Hypothalamus (tissue), 51 donors: ENCODE measurements at regions not wholly inside any gene's neighbourhood (a gene's known extent, or its start where the extent isn't known, plus 50 kb on each side); places are given as distances from the start of the nearest gene placed in this dataset.
"Not testable (repeated sequence)": the region's sequence is repeated elsewhere in the genome, so short reads cannot be mapped to it uniquely, and the experiment has no call there.

Experiments used
- DNase-seq, 51 donors: peaks; one replicate each; lab custom pipeline; 2025; lab: John Stamatoyannopoulos, UW

DNA sequence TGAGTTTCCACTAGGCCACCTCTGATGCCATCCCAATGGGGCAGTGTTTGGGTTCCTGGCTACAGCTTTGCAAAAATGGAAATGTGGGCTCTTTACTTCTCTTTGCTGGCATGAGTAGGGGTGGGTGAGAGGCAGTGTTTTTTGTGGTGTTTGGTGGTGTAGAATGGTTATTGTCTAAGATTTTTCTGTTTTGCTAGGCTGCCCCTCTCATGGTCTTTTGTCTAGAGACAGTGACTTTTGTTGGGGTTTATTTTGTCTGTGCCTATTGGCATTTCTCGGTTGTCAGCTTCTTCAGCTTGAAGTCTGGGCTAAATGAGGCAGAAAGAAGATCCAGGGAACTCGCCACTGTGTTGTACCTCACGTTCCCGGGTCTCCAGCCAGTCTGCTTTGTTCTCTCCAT is 112.1 kb downstream of the CENPF start:
- no peak for DNase-seq

DNA sequence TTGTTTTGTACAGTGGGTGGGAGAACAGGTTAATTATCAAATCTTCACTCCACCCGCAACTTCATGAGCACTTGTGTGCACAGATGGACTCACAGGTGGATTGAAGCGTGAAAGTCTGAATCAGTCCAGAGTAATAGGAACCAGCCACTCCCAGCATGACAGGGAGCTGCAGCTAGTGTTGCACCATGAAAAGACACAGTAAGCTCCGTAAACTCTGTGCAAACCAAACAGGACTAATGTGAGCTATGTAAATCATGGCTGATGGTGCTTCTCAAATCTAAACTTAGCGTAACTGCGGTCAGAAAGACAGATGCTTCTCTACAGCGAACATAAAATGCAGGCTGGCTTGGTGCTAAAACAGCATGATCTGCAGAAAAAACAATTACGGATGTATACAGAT is 114.4 kb downstream of the CENPF start:
- no peak for DNase-seq

DNA sequence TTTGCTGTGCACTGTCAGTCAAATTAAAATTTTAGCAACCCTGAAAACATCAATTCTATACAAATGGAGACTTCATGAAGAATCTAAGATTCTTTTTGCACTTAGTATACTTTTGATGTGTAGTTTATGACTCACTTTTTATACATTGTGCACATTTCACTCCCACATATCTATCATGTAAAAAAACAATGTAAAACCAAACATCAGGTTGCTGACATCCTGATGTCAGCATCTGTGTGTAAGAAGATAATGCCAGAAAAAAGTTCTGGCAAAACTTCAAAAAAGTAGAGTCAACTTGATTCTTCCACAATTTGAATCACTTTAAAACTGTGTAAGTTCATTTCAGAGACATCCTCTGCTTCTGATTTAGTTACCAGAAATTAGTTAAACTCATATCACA is 115.7 kb downstream of the CENPF start:
- no peak for DNase-seq

DNA sequence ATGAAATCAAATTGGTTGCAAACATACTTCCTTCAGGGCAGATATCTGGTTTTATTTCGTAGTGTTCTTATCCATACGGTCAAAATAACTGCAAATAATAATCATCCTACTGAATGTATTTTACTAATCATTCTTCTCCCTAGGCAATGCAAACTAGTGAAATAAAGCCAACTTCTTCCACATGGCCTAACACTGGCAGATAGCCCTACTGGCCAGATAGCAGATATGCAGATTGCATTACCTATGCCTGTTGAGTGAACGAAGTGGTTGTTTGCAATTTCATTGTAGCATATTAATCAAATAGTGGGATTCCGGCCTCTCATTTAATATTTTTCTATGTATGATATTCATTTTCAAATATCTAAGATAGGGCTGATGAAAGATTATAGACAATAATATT is 116.2 kb downstream of the CENPF start:
- DNase-seq = no peak

GRCh38 chr1:214720561-214720960 is 117.6 kb downstream of the CENPF start:
- DNase-seq = no peak

DNA sequence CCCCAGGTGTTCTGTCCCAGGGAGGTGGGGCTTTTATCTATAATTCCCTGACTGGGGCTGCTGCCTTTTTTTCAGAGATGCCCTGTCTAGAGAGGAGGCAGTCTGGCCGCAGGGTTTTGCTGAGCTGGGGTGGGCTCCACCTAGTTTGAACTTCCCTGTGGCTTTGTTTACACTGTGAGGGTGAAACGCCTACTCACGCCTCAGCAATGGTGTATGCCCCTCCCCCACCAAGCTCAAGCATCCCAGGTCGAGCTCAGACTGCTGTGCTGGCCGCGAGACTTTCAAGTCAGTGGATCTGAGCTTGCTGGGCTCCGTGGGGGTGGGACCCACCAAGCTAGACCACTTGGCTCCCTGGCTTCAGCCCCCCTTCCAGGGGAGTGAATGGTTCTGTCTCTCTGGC is 124.3 kb downstream of the CENPF start:
- no peak for DNase-seq

- no peak for DNase-seq
Measured at GRCh38 chr1:214739621-214740238, 136.7 kb downstream of the CENPF start.

DNA sequence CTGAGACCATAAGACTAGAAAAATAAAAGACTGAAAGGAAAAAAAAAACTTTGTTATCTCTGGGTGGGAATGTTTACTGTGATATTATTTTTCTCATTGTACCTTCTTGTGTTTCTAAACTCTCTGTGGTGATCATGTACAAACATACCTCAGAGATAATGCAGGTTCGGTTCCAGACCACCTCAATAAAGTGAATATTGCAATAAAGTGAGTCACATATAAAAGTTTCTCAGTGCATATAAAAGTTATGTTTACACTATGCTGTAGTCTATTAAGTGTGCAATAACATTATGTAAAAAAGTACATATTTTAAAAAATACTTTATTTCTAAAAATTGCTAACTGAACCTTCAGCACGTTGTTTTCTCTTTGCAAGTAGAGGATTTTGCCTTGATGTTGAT is 137.5 kb downstream of the CENPF start:
- DNase-seq = no peak

GRCh38 chr1:214747050-214747635 is 144.1 kb downstream of the CENPF start:
- no peak for DNase-seq

- DNase-seq = no peak
Measured at GRCh38 chr1:214753236-214753852, 150.3 kb downstream of the CENPF start.

DNA sequence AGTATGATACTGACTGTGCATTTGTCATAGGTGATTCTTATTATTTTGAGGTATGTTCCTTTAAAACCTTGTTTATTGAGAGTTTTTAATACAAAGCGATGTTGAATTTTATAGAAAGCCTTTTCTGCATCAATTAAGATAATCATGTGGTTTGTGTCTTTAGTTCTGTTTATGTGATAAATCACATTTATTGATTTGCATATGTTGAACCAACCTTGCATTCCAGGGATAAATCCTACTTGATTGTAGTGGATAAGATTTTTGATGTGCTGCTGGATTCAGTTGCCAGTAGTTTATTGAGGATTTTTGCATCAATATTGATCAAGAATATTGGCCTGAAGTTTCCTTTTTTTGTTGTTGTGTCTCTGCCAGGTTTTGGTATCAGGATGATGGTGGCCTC is 158.0 kb downstream of the CENPF start:
- DNase-seq = no peak

GRCh38 chr1:214762902-214763301 is 159.9 kb downstream of the CENPF start:
- no peak for DNase-seq

DNA sequence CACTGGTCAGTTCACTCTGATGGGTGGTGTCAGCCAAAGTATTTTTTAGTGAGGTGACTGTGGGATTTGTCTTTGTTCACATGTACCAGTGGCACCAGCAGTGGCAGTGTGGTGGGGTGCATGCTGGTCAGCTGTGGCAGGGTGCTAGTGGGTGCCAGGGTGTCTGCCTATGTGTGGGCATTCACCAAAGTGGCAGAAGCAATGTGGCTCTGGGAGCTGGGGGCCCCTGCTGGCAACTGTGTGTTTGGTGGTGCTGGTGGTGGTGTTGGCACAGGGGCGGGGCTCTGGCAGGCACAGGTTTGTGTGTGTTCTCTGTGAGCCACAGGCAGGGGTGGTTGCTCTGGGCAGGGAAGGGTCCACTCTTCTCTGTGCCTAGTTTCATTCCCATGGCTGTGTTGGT is 161.5 kb downstream of the CENPF start:
- DNase-seq = no peak

DNA sequence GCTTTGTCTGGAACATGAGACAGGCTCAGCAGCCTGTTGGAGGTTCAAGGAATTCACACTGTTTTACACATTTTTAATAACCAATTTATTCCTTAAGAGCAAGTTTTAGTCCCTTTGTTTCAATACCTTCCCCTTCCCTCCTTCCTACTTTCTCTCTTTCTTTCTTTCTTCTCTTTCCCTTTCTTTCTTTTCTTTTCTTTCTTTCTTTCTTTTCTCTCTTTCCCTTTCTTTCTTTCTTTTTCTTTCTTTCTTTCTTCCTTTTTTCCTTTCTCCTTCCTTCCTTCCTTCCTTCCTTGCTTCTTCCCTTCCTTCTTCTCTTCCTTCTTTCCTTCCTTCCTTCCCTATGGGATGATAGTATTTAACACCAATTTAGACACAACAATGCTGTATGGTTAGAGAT is 164.2 kb downstream of the CENPF start:
- DNase-seq = no peak

- not testable (repeated sequence) for DNase-seq
Measured at GRCh38 chr1:214769666-214770065, 166.7 kb downstream of the CENPF start.

GRCh38 chr1:214777364-214777763 is 174.4 kb downstream of the CENPF start:
- no peak for DNase-seq

DNA sequence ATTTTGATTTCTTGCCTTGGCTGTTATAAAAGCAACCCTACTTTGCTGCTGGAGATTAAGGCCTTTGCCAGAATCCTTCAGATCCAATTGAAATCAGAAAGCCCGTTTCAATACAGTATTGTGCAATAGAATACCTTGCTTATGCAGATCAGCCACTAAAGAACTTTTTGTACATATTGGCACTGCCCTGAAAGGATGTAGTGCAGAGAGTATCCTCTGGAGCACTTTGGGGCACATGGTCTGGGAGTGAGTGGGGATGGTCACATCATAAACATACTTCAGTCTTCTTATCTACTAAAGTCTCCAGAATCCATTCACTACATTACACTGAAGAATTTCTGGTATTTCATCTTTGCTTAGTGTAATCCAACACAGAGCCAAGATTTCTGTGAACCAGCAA is 189.0 kb downstream of the CENPF start:
- no peak for DNase-seq

GRCh38 chr1:214792527-214793186 is 189.7 kb downstream of the CENPF start:
- no peak for DNase-seq

DNA sequence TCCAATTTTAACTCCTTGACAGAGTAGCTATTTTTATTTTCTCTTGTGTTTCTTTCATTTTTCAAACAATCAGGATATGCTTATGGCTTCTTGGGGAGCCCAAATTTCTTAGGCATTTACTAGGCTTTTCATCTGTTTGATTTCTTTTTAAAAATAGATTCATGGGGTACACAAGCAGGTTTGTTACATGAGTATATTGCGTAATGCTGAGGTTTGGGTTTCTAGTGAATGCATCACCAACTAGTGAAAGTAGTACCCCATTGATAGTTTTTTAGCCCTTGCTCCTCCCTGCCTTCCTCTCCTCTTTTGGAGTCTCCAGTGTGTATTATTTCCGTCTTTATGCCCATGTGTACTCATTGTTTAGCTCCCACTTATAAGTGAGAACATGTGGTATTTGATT is 190.7 kb downstream of the CENPF start:
- no peak for DNase-seq

DNA sequence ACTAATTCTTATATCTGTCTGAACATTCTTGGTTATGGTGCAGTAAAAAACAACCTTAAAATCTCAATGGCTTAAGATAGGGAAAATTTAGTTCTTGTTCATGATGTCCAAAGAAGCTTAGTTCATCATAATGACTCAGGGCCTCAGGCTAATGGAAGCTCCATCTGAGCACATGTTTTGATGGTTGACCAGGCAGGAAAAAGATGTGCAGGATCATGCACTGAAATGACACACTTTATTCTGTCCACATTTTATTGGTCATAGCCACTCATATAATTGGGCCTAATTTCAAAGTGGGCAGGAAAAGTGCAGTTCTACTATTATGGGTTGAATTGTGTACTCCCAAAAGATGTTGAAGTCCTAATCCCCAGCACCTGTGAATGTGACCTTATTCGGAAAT is 198.2 kb downstream of the CENPF start:
- DNase-seq = no peak

DNA sequence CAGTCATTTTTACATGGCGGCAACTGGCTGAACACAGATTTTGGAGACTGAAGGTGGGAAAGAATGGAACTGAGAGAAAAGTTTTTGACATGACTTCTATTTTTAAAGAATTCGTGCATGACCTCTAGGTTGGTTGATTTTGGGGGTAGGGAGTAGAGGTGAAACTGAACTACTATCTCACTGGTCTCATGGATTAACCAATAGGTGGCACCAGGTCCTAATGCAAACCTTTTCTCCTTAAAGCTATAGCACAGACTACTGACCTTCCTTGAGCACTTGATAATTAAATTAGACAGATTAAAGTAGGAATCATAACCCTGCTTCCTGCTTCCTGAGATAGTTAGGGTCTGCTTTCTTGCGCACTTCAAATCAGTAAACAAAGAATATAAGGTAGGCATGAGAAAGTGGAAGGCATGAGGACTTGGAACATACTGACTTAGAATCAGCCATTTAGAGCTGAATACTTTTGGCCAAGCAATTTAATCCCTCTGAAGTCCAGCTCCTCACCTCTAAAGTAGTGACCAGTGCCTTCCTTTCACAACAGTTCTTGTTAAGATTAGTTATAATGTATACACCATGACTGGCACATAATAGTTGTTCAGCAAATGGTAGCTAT is 206.0 kb downstream of the CENPF start:
- DNase-seq = no peak

GRCh38 chr1:214816603-214817002 is 213.6 kb downstream of the CENPF start:
- DNase-seq = no peak
